NCI-H1105 treated with DMSO at 0.1 percent for 48 hours (cell line): ENCODE measurements at regions not wholly inside any gene's neighbourhood (a gene's known extent, or its start where the extent isn't known, plus 50 kb on each side); places are given as distances from the start of the nearest gene placed in this dataset.

Source experiments
- DNase-seq: peaks from one replicate; lab custom pipeline; 2025; lab: John Stamatoyannopoulos, UW

GRCh38 chr4:167290678-167291077 is 56.4 kb upstream of the SPOCK3 start:
- peak; percentile 36 for DNase-seq

GRCh38 chr4:167308876-167309275 is 74.6 kb upstream of the SPOCK3 start:
- DNase-seq: no peak

GRCh38 chr4:167321299-167321698 is 87.0 kb upstream of the SPOCK3 start:
- no peak for DNase-seq

- no peak for DNase-seq
Measured at GRCh38 chr4:167339781-167340180, 105.5 kb upstream of the SPOCK3 start.

GRCh38 chr4:167359711-167360110 is 125.4 kb upstream of the SPOCK3 start:
- no peak for DNase-seq

- DNase-seq: no peak
Measured at GRCh38 chr4:167379076-167379835, 145.0 kb upstream of the SPOCK3 start.

GRCh38 chr4:167380964-167381363 is 146.7 kb upstream of the SPOCK3 start:
- DNase-seq: no peak

- no peak for DNase-seq
Measured at GRCh38 chr4:167383291-167383690, 149.0 kb upstream of the SPOCK3 start.

GRCh38 chr4:167397586-167397985 is 163.3 kb upstream of the SPOCK3 start:
- no peak for DNase-seq

GRCh38 chr4:167399201-167399600 is 164.9 kb upstream of the SPOCK3 start:
- DNase-seq: no peak

GRCh38 chr4:167406181-167406580 is 171.9 kb upstream of the SPOCK3 start:
- DNase-seq: no peak

GRCh38 chr4:167415461-167415860 is 181.2 kb upstream of the SPOCK3 start:
- no peak for DNase-seq

GRCh38 chr4:167419468-167420140 is 185.3 kb upstream of the SPOCK3 start:
- DNase-seq: no peak

GRCh38 chr4:167421201-167421600 is 186.9 kb upstream of the SPOCK3 start:
- no peak for DNase-seq

- DNase-seq: no peak
Measured at GRCh38 chr4:167424341-167425256, 190.3 kb upstream of the SPOCK3 start.

GRCh38 chr4:167428156-167428555 is 193.9 kb upstream of the SPOCK3 start:
- peak; percentile 28 for DNase-seq

GRCh38 chr4:167431371-167431770 is 197.1 kb upstream of the SPOCK3 start:
- no peak for DNase-seq

- no peak for DNase-seq
Measured at GRCh38 chr4:167435786-167436185, 201.5 kb upstream of the SPOCK3 start.

GRCh38 chr4:167443841-167444240 is 209.5 kb upstream of the SPOCK3 start:
- no peak for DNase-seq

- DNase-seq: peak; percentile 16
Measured at GRCh38 chr4:167452922-167453430, 218.7 kb upstream of the SPOCK3 start.

GRCh38 chr4:167456619-167457018 is 222.3 kb upstream of the SPOCK3 start:
- DNase-seq: no peak

- no peak for DNase-seq
Measured at GRCh38 chr4:167469436-167469835, 235.1 kb upstream of the SPOCK3 start.
